Mesenchymal stem cell (in vitro differentiated cells and primary cell): ENCODE measurements at regions not wholly inside any gene's neighbourhood (a gene's known extent, or its start where the extent isn't known, plus 50 kb on each side); places are given as distances from the start of the nearest gene placed in this dataset.
"Not testable (repeated sequence)": the region's sequence is repeated elsewhere in the genome, so short reads cannot be mapped to it uniquely, and the experiment has no call there.

Experiments
- DNase-seq: peaks from one replicate; pipeline ENCODE4 v3.0.0-alpha.2; 2013
- H2AFZ ChIP-seq: one replicate; pipeline ENCODE4 v1.6.1; 2013; ENCODE audit warnings: low read depth, mild to moderate bottlenecking, control low read depth, inconsistent platforms, low read length, moderate library complexity
- H2AK5ac ChIP-seq: 2 replicates; pipeline ENCODE4 v1.6.1; 2013; ENCODE audit warnings: low read length, moderate library complexity, mild to moderate bottlenecking, inconsistent platforms; ENCODE audit not compliant: severe bottlenecking
- H2BK120ac ChIP-seq: one replicate; pipeline ENCODE4 v1.6.1; 2013; ENCODE audit warnings: low read depth, mild to moderate bottlenecking, inconsistent platforms, low read length, moderate library complexity
- H2BK12ac ChIP-seq, 2 experiments: one replicate each; pipeline ENCODE4 v1.6.1; 2013; ENCODE audit warnings: inconsistent platforms in 2 of 2, low read length in 2 of 2, mild to moderate bottlenecking in 2 of 2, moderate library complexity in 2 of 2, control low read depth in 1 of 2
- H2BK15ac ChIP-seq: one replicate; pipeline ENCODE4 v1.6.1; 2013; ENCODE audit warnings: mild to moderate bottlenecking, low read depth, inconsistent platforms; ENCODE audit not compliant: poor library complexity, severe bottlenecking
- H2BK5ac ChIP-seq: 2 replicates; pipeline ENCODE4 v1.6.1; 2013; ENCODE audit warnings: low read depth, mild to moderate bottlenecking, low read length, control low read depth, inconsistent platforms; ENCODE audit not compliant: poor library complexity, severe bottlenecking
- H3K14ac ChIP-seq, 2 experiments: one replicate each; pipeline ENCODE4 v1.6.1; 2013; ENCODE audit warnings: inconsistent platforms in 2 of 2, low read length in 2 of 2, control low read depth in 1 of 2, mild to moderate bottlenecking in 1 of 2, moderate library complexity in 1 of 2
- H3K18ac ChIP-seq, 2 experiments: one replicate each; pipeline ENCODE4 v1.6.1; 2013; ENCODE audit warnings: inconsistent platforms in 2 of 2, low read length in 2 of 2, control low read depth in 1 of 2, low read depth in 1 of 2, mild to moderate bottlenecking in 1 of 2
- H3K23ac ChIP-seq, 2 experiments: one replicate each; pipeline ENCODE4 v1.6.1; 2013; ENCODE audit warnings: inconsistent platforms in 2 of 2, low read length in 2 of 2, mild to moderate bottlenecking in 2 of 2, moderate library complexity in 2 of 2, control low read depth in 1 of 2
- H3K27ac ChIP-seq: 2 replicates; pipeline ENCODE4 v1.5.1; 2013; ENCODE audit warnings: mild to moderate bottlenecking, moderate library complexity, low read length, control low read depth, inconsistent platforms; ENCODE audit not compliant: poor library complexity, severe bottlenecking
- H3K27me3 ChIP-seq, 2 experiments: 2 replicates each; pipeline versions ENCODE4 v1.6.1 to v1.7.0; 2013; ENCODE audit warnings: low read length in 2 of 2, mild to moderate bottlenecking in 2 of 2, moderate library complexity in 2 of 2, control low read depth in 1 of 2, inconsistent platforms in 1 of 2; ENCODE audit not compliant: control insufficient read depth in 1 of 2, insufficient read depth in 1 of 2
- H3K36me3 ChIP-seq, 2 experiments: 2 replicates each; pipeline versions ENCODE4 v1.6.1 to v1.7.0; 2013; ENCODE audit warnings: low read length in 2 of 2, control low read depth in 1 of 2, inconsistent platforms in 1 of 2, low read depth in 1 of 2, mild to moderate bottlenecking in 1 of 2; ENCODE audit not compliant: insufficient read depth in 2 of 2, control insufficient read depth in 1 of 2
- H3K4ac ChIP-seq, 2 experiments: one replicate each; pipeline ENCODE4 v1.6.1; 2013; ENCODE audit warnings: inconsistent platforms in 2 of 2, low read length in 2 of 2, mild to moderate bottlenecking in 2 of 2, moderate library complexity in 2 of 2, control low read depth in 1 of 2, low read depth in 1 of 2
- H3K4me1 ChIP-seq: 2 replicates; pipeline ENCODE4 v1.6.1; 2013; ENCODE audit warnings: low read depth, low read length, control low read depth; ENCODE audit not compliant: control insufficient read depth, insufficient read depth
- H3K4me2 ChIP-seq: 2 replicates; pipeline ENCODE4 v1.6.1; 2013; ENCODE audit warnings: low read length, mild to moderate bottlenecking, inconsistent platforms; ENCODE audit not compliant: poor library complexity, severe bottlenecking
- H3K4me3 ChIP-seq, 2 experiments: 2 replicates each; pipeline versions ENCODE4 v1.5.1 to v1.7.0; 2013; ENCODE audit warnings: low read length in 2 of 2, mild to moderate bottlenecking in 2 of 2, control low read depth in 1 of 2, low read depth in 1 of 2; ENCODE audit not compliant: insufficient read depth in 1 of 2
- H3K79me1 ChIP-seq: replicated peaks from 2 replicates; pipeline ENCODE4 v1.6.1; 2013; ENCODE audit warnings: mild to moderate bottlenecking, control low read depth, low read length, inconsistent platforms; ENCODE audit not compliant: poor library complexity, severe bottlenecking
- H3K9ac ChIP-seq: 2 replicates; pipeline ENCODE4 v1.7.0; 2013; ENCODE audit warnings: mild to moderate bottlenecking, low read length, moderate library complexity
- H3K9me3 ChIP-seq: 2 replicates; pipeline ENCODE4 v1.7.0; 2013; ENCODE audit warnings: mild to moderate bottlenecking, low read length; ENCODE audit not compliant: control insufficient read depth
- H4K8ac ChIP-seq: one replicate; pipeline ENCODE4 v1.6.1; 2013; ENCODE audit warnings: inconsistent platforms, mild to moderate bottlenecking, low read length, moderate library complexity
- H4K91ac ChIP-seq: one replicate; pipeline ENCODE4 v1.6.1; 2013; ENCODE audit warnings: mild to moderate bottlenecking, low read length, inconsistent platforms
- WGBS: methylation state at CpG from one replicate; pipeline ENCODE4 v1.1.7; 2013; ENCODE audit warnings: mixed read lengths; 5-methylcytosine and 5-hydroxymethylcytosine counted together

- Histone ChIP-seq H2AK5ac (no peak overlapping the region), H3K79me1 (no peaks in the 10 kb centered on the region), H3K4me2 (no peak overlapping the region), H2BK5ac (no peak overlapping the region), H2BK12ac (no peak overlapping the region), H3K4me3 (no peak overlapping the region), H2BK15ac (no peak overlapping the region), H3K4ac (no peak overlapping the region), H2BK120ac (no peak overlapping the region), H4K91ac (no peak overlapping the region), H2AFZ (no peak overlapping the region), H4K8ac (no peak overlapping the region), H3K36me3 (no peaks in the 10 kb centered on the region), H3K4me1 (no peaks in the 10 kb centered on the region), H3K9ac (no peak overlapping the region), H3K27me3 (no peaks in the 10 kb centered on the region), H3K27ac (no peak overlapping the region), H3K9me3 (no peaks in the 10 kb centered on the region), H3K18ac (no peak overlapping the region), H3K14ac (no peak overlapping the region), H3K23ac (no peak overlapping the region)
- DNase-seq = no peak
- 97% methylated on average over 3 of the region's 4 CpGs for WGBS
Measured at GRCh38 chr5:148748702-148749392, 77.6 kb upstream of the ADRB2 start.

DNA sequence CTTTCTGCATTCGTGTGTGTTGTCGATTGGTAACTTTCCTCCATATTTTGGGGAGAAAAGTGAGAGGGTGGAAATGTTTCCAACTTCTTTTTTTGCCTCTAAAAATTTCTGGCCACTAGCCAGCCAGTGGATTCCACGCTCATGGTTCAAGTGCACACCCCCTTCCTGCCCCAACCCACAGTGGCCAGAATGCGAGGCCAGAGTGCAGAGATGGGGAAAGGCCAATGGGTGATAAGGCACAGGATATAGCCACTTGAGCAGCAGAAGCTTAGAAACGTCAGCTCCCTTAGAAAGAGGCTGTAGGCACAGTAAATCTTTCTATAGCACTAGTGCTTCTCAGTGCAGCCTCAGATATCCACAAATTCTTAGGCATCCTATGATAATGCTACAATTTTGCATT lies 75.8 kb upstream of the ADRB2 start:
- Histone ChIP-seq H3K79me1 (no peaks in the 10 kb centered on the region), H3K27me3 (no peaks in the 10 kb centered on the region), H3K23ac (no peak overlapping the region), H4K8ac (no peak overlapping the region), H3K4ac (no peak overlapping the region), H2AK5ac (no peak overlapping the region), H3K36me3 (no peaks in the 10 kb centered on the region), H3K4me3 (no peak overlapping the region), H2AFZ (no peak overlapping the region), H3K4me1 (no peaks in the 10 kb centered on the region), H2BK120ac (no peak overlapping the region), H4K91ac (no peak overlapping the region), H3K9ac (no peak overlapping the region), H3K4me2 (no peak overlapping the region), H3K14ac (no peak overlapping the region), H2BK15ac (no peak overlapping the region), H3K9me3 (peaks cover 16% of the 10 kb centered on the region), H3K27ac (no peak overlapping the region), H3K18ac (no peak overlapping the region), H2BK12ac (no peak overlapping the region), H2BK5ac (no peak overlapping the region)
- DNase-seq = peak; percentile 56
- WGBS = 49% methylated on average over 4 of the region's 5 CpGs

- no peak overlapping the region for H2AK5ac ChIP-seq
- DNase-seq = peak; percentile 64
Measured at GRCh38 chr5:148751025-148751424, 75.4 kb upstream of the ADRB2 start.

GRCh38 chr5:148752375-148752774 lies 74.0 kb upstream of the ADRB2 start:
- H3K9ac ChIP-seq, H3K23ac ChIP-seq, H2BK5ac ChIP-seq, DNase-seq, H2BK120ac ChIP-seq, H3K18ac ChIP-seq, H3K4me1 ChIP-seq, H2AFZ ChIP-seq, H3K79me1 ChIP-seq, H3K36me3 ChIP-seq, H4K91ac ChIP-seq, H3K4ac ChIP-seq, H3K14ac ChIP-seq, H2BK12ac ChIP-seq, H3K27ac ChIP-seq, H4K8ac ChIP-seq, H3K4me2 ChIP-seq, H3K27me3 ChIP-seq, H3K4me3 ChIP-seq, H2AK5ac ChIP-seq, H2BK15ac ChIP-seq: not testable (repeated sequence)
- peaks cover 26% of the 10 kb centered on the region for H3K9me3 ChIP-seq

More at GRCh38 chr5:148751025-148751424, 75.4 kb upstream of the ADRB2 start:
- Histone ChIP-seq H4K91ac (no peak overlapping the region), H3K18ac (no peak overlapping the region), H4K8ac (no peak overlapping the region), H3K4me2 (no peak overlapping the region), H2AFZ (no peak overlapping the region), H3K23ac (no peak overlapping the region), H3K9me3 (peaks cover 19% of the 10 kb centered on the region), H3K4me3 (no peak overlapping the region), H3K4ac (no peak overlapping the region), H2BK15ac (no peak overlapping the region), H3K27ac (no peak overlapping the region), H3K79me1 (no peaks in the 10 kb centered on the region), H3K27me3 (no peaks in the 10 kb centered on the region), H2BK5ac (no peak overlapping the region), H3K9ac (no peak overlapping the region), H3K14ac (no peak overlapping the region), H2BK120ac (no peak overlapping the region), H3K4me1 (no peaks in the 10 kb centered on the region), H2BK12ac (peak overlapping the region in 1 of 2 experiments; percentile 77), H3K36me3 (no peaks in the 10 kb centered on the region)
- WGBS = 7% methylated on average over 1 of the region's 2 CpGs
